NCI-H774 (cell line): ENCODE measurements at regions not wholly inside any gene's neighbourhood (a gene's known extent, or its start where the extent isn't known, plus 50 kb on each side); places are given as distances from the start of the nearest gene placed in this dataset.
A peak's percentile ranks its signal among the peaks of the same experiment; 100 is the strongest.

ENCODE experiments used
- DNase-seq: peaks from one replicate; lab custom pipeline; 2025; lab: John Stamatoyannopoulos, UW

DNA sequence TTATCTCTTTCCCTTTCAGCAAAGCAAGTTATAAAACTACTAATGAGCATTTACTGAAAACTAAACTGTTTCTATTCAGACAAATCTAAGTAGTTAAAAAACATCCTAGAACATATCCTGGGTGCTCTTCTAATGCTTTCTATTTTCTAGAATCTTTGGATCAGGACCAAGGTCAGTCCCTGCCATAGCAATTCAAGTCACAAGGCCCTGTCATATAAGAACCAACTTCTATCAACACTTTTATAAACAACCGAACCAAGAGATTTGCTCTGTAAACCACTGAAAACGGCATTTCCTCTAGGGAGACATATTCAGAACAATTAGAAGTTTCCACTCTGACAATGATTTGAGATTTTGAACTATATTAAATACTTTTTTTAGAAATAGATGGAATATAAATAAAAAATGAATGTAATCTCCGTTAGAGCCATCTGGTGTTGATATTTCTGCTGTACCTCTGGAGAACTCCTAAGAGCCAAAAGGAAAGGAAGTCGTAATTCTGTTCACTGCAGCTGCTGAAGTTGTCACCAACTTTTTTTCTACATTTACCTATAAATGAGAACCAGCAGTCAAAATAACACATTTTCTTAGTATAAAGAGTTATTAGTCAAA, 51.4 kb upstream of the LGSN start:
- no peak for DNase-seq

DNA sequence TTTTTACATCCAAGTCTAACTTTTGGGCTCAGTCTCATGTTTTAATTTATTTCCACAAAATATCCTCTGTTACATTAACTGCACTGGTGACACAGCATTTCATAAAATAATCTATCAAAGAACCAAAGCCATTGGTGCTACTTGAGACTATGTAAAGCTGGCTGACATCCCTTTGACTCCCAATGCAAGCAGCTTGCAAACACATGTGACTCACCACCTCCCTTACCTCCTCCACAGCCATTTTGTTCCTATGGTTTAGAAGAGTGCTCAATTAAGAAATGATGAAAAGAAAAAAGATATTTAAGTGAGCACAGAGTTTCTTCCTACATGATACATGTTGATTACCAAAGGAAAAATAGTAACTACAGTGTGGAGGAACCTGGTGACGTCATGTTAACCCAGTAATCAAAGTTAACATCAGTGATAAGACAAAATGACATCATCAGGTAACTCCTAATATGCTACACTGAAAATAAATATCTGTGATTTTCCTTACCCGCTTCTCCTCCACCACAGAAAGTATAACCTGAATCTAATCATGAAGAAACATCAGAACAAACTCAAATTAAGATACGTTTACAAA, 53.3 kb upstream of the LGSN start:
- no peak for DNase-seq

GRCh38 chr6:63389191-63389844, 69.5 kb upstream of the LGSN start:
- no peak for DNase-seq

DNA sequence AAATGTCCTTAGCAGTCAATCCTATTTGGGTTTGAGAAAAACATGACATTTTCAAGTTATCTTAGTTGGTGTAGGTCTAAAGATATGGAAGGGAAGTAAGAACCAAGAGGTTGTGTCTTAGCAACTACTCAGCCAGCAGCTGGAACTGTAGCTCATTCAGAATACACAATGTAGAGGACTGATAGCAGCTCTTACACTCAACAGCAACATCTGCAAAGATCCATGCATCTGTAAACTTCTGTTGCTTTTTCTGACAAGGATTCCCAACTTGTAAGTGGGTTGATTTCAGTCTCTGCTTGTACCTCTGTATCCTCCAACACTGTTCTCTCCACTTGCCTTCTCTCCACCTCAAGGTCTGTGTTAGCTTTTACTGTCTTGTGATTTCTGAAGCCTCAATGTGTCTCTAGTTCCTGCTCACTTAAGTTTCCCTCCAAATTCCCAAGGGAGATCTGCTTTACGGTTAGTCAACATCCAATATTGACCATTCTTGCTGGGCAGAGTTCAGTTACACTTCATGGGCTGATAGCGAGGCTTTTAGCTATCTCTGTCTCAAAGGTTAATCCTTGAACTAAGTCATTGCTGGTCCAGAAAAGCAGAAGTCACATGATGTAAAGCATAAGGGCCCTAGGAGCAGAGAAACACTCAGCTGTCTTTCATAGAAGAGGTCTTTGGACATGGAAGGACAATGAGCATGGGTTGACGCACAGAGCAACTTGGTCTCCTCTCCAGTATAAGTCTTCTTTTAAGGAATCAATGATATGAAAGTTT, 71.6 kb upstream of the LGSN start:
- DNase-seq = no peak

- no peak for DNase-seq
Measured at GRCh38 chr6:63392092-63392724, 72.4 kb upstream of the LGSN start.

- no peak for DNase-seq
Measured at GRCh38 chr6:63394656-63395308, 75.0 kb upstream of the LGSN start.

- DNase-seq = no peak
Measured at GRCh38 chr6:63395381-63395780, 75.6 kb upstream of the LGSN start.

DNA sequence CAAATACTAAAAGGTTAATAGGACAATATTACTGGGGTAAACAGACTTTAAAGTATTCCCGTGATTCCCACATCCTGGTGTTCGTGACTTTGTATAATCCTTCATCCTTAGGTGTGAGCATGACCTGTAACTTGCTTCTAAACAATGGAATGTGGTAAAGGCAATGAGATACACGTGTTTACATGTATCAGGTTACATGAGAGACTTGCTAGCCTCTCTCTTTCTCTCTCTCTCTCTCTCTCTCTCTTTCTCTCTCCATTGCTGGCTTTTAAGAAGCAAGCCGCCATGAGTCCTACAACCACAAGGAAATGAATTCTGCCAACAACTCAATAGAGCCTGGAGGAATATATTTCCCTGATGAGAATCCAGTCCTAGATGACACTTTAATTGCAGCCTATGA, 83.9 kb upstream of the LGSN start:
- DNase-seq = no peak

- DNase-seq = no peak
Measured at GRCh38 chr6:63410435-63411426, 90.9 kb upstream of the LGSN start.

GRCh38 chr6:63415286-63415685, 95.5 kb upstream of the LGSN start:
- DNase-seq = no peak

GRCh38 chr6:63418741-63419140, 99.0 kb upstream of the LGSN start:
- DNase-seq = no peak

DNA sequence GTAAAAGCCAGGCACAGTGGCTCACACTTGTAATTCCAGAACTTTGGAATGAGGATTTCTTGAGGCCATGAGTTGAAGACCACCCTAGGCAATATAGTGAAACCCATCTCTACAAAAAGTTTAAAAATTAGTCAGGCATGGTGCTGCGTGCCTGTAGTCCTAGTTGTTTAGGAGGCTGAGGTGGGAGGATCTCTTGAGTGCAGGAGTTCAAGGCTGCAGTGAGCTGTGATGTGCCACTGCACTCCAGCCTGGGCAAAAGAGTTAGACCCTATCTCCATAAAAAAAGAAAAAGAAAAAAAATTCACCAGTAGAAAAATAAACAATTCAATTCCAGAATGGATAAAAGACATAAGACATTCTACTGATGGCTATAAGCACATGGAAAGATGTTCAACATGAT, 104.9 kb upstream of the LGSN start:
- DNase-seq = no peak

DNA sequence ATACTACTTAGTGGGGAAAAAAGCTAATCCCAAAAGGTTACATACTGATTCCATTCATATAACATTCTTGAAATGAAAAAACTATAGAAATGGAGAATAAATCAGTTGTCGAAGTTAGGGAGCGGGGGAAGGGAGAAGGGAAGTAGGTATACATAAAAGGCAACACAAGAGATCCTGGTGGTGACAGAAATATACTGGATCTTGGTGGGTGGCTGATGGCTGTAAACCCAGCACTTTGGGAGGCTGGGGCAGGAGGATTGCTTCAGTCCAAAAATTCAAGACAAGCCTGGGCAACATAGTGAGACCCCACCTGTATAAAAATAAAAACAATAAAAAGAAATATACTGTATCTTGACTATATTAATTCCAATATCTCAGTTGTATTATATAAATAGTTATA, 105.7 kb upstream of the LGSN start:
- no peak for DNase-seq

DNA sequence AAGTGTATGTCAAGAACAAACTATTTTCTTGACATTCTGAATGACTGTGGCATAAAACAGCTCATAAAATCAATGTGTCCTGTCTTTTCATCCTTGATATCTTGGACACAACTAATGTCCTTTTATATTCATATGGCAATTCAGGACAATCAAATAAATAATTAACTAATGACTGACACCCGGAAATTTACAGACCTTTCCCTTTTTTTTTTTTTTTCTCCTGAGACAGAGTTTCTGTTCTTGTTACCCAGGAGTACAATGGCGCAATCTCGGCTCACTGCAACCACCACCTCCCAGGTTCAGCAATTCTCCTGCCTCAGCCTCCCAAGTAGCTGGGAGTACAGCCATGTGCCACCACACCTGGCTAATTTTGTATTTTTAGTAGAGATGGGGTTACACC, 107.1 kb upstream of the LGSN start:
- DNase-seq = no peak

DNA sequence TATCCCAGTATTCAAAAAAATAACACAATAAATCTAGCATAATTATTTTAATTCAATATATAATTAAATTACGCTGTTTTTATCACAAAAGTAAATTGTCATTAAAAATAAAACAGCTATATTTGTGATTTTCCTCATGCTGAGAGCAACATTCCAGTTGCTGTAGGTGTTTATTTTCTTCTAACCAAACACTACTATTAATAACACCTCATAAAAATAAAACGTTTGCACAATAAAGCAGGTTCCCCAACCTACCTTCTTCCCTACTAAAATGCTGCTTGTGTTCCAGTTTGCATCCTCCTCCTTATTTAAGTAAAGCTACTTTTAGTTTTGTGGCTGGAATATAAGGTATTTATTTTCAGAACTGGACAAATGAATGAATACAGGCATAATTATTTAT, 108.2 kb upstream of the LGSN start:
- no peak for DNase-seq

DNA sequence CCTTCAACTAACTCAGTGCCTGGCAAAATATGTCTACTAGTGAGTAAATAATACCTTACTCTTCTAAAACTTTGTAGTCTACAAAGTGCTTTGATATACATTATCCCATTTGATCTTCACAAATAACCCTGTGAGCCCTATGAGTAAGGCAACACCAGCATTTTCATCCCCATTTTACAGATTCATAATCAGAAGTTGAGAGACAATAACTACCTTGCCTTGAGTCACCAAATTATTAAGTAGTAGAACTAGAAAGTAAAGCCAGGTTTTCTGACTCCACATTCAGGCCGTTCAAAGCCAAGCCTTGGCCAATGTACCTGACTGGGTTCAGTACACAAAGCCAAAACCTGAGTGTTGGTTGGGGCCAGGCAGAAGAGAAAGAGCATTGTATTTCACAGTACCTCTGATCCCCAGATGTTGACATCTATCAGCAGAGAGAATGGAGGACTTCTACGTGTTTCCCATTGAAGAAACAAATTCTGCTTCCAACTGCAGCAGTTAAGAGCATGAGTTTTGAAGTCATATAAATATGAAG, 111.3 kb upstream of the LGSN start:
- DNase-seq = no peak

DNA sequence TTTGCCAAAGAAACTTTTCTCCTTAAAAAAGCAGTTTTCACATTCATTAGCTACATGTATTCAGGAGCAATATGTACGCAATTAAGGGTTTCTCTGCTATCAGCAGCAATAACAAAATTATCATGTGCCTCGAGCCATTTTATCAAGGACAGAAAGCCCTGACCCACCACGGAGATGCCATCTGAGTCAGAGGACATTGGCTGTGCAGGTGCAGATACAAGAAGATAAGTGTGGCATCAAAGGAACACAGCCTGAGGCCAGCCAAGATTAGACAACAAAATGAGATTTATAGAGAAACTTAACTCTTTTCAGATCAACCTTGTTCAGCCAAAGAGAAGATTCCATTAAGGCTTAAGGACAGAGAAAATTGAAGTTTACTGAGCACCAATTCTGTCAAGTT, 115.2 kb upstream of the LGSN start:
- no peak for DNase-seq

GRCh38 chr6:63436356-63436755, 116.6 kb upstream of the LGSN start:
- no peak for DNase-seq

- DNase-seq = no peak
Measured at GRCh38 chr6:63437058-63437457, 117.3 kb upstream of the LGSN start.

DNA sequence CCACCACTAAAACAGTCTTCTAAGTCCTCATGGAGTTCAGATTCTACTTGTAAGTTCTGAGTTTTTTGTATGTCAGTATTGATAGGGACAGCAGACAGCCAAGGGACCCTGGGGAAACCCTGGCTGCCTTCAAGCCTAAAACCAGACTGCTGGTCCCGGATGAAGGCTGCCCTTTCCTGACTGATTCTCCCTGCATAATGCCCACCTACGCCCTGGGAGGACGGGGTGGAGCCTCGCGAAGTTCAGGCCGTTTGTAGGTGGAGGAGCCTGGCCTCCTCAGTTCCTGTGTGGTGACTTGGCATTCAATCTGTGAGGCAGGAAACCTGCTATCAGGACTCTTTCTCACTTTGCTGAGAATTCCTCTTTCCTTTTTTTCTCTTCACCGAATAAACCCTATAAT, 120.3 kb upstream of the LGSN start:
- DNase-seq = peak; percentile 56

DNA sequence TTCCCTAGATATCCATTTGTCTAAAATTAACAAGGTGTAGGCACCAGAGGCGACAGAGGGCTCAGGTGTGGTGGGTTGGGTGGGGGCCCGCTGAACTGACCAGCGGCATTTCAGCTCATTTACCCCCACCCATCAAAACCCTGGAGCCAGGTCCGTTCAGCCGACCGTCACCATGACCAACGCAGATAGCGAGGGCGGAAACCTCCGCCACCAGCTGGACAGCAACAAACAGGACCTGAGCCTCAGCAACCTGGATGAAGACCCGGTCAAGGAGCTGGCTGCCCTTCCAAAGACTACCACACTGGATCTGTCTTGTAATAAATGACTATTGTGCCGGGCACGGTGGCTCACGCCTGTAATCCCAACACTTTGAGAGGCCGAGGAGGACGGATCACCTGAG, 120.8 kb upstream of the LGSN start:
- DNase-seq = peak; percentile 27
